OCI-LY1 (cell line): ENCODE measurements at regions not wholly inside any gene's neighbourhood (a gene's known extent, or its start where the extent isn't known, plus 50 kb on each side); places are given as distances from the start of the nearest gene placed in this dataset.

Source experiments
- H2AFZ ChIP-seq: fragments of 200-600 bp; sonication (generic), shearing (Covaris generic); 2 replicates; pipeline ENCODE4 v1.6.0; 2014; ENCODE audit warnings: antibody characterized with exemption, mild to moderate bottlenecking, low read length
- H3F3A ChIP-seq: fragments of 200-600 bp; sonication (generic), shearing (Covaris generic); 2 replicates; pipeline ENCODE4 v1.6.0; 2014; ENCODE audit warnings: mild to moderate bottlenecking, antibody characterized with exemption, low read length, moderate library complexity; ENCODE audit not compliant: insufficient read depth
- H3K27ac ChIP-seq: fragments of 200-600 bp; sonication (generic); 2 replicates; pipeline ENCODE4 v1.5.1; 2014; ENCODE audit warnings: low read length, mixed run types, mild to moderate bottlenecking, low read depth; ENCODE audit not compliant: poor library complexity, severe bottlenecking
- H3K27me3 ChIP-seq: fragments of 200-600 bp; sonication (generic); 2 replicates; pipeline ENCODE4 v1.6.0; 2014; ENCODE audit warnings: antibody characterized with exemption, mild to moderate bottlenecking, low read length, moderate library complexity; ENCODE audit not compliant: insufficient read depth
- H3K36me3 ChIP-seq: fragments of 200-600 bp; sonication (generic); 2 replicates; pipeline ENCODE4 v1.6.1; 2014; ENCODE audit warnings: mild to moderate bottlenecking, antibody characterized with exemption, low read length, moderate library complexity, mixed read lengths; ENCODE audit not compliant: insufficient read depth
- H3K4me1 ChIP-seq: fragments of 200-600 bp; sonication (generic); 2 replicates; pipeline ENCODE4 v1.5.1; 2014; ENCODE audit warnings: mild to moderate bottlenecking, low read length, moderate library complexity; ENCODE audit not compliant: insufficient read depth, severe bottlenecking
- H3K4me2 ChIP-seq: fragments of 200-600 bp; sonication (generic), shearing (Covaris generic); 2 replicates; pipeline ENCODE4 v1.6.1; 2014; ENCODE audit warnings: low read length
- H3K4me3 ChIP-seq: fragments of 200-600 bp; sonication (generic); 2 replicates; pipeline ENCODE4 v1.5.1; 2014; ENCODE audit warnings: low read length, low read depth, mild to moderate bottlenecking, mixed read lengths; ENCODE audit not compliant: poor library complexity, severe bottlenecking
- H3K79me2 ChIP-seq: fragments of 200-600 bp; shearing (Covaris generic); 2 replicates; pipeline ENCODE4 v1.6.1; 2016; ENCODE audit warnings: mixed run types, low read length, mixed read lengths; ENCODE audit not compliant: insufficient read depth
- H3K9ac ChIP-seq: fragments of 200-600 bp; sonication (generic), shearing (Covaris generic); 2 replicates; pipeline ENCODE4 v1.6.1; 2014; ENCODE audit warnings: mild to moderate bottlenecking, low read length, mixed read lengths
- H3K9me2 ChIP-seq: fragments of 200-600 bp; sonication (generic), shearing (Covaris generic); 2 replicates; pipeline ENCODE4 v1.6.1; 2014; ENCODE audit warnings: low read depth, mild to moderate bottlenecking, low read length, mixed read lengths
- H3K9me3 ChIP-seq: fragments of 200-600 bp; shearing (Covaris generic); 2 replicates; pipeline ENCODE4 v1.6.1; 2014; ENCODE audit warnings: low read length, mixed read lengths
- H4K20me1 ChIP-seq: fragments of 200-600 bp; sonication (generic), shearing (Covaris generic); 2 replicates; pipeline ENCODE4 v1.6.0; 2016; ENCODE audit warnings: mild to moderate bottlenecking, low read length; ENCODE audit not compliant: insufficient read depth
- CTCF ChIP-seq: fragments of 200-600 bp; sonication (generic), shearing (Covaris generic); IDR thresholded peaks from 2 replicates; pipeline ENCODE4 v1.5.1; 2017; ENCODE audit warnings: mild to moderate bottlenecking, antibody characterized with exemption, low read length, moderate library complexity, mixed read lengths
- EZH2 ChIP-seq: fragments of 200-600 bp; sonication (generic), shearing (Covaris generic); IDR thresholded peaks from 2 replicates; pipeline ENCODE4 v1.8.0; 2017; ENCODE audit warnings: borderline replicate concordance, mixed run types, mild to moderate bottlenecking, antibody characterized with exemption, low read length, moderate library complexity, mixed read lengths

- H3K27ac ChIP-seq, result no peak overlapping the region
- no peak overlapping the region for H3K9ac ChIP-seq
- no peaks in the 10 kb centered on the region for H3K9me3 ChIP-seq
- H2AFZ ChIP-seq, result no peak overlapping the region
- TF ChIP-seq EZH2 (no peak), CTCF (no peak)
- no peaks in the 10 kb centered on the region for H3K36me3 ChIP-seq
- no peaks in the 10 kb centered on the region for H3F3A ChIP-seq
- no peaks in the 10 kb centered on the region for H3K27me3 ChIP-seq
- H3K4me2 ChIP-seq, result no peak overlapping the region
- no peaks in the 10 kb centered on the region for H3K79me2 ChIP-seq
- H3K4me3 ChIP-seq, result no peak overlapping the region
- no peaks in the 10 kb centered on the region for H3K9me2 ChIP-seq
- no peaks in the 10 kb centered on the region for H4K20me1 ChIP-seq
- H3K4me1 ChIP-seq, result no peaks in the 10 kb centered on the region
These were observed 132.0 kb upstream of the ATP6AP2 start for GRCh38 chrX:40448793-40449192.

- TF ChIP-seq CTCF, result no peak
- no peak for TF ChIP-seq EZH2
- Histone ChIP-seq H3K79me2 (no peaks in the 10 kb centered on the region), H3K27ac (no peak overlapping the region), H2AFZ (no peak overlapping the region), H3F3A (no peaks in the 10 kb centered on the region), H4K20me1 (no peaks in the 10 kb centered on the region), H3K9me2 (no peaks in the 10 kb centered on the region), H3K4me1 (no peaks in the 10 kb centered on the region), H3K36me3 (no peaks in the 10 kb centered on the region), H3K27me3 (no peaks in the 10 kb centered on the region), H3K9me3 (no peaks in the 10 kb centered on the region), H3K4me2 (no peak overlapping the region), H3K4me3 (no peak overlapping the region), H3K9ac (no peak overlapping the region)
These were observed 133.8 kb upstream of the ATP6AP2 start for GRCh38 chrX:40446921-40447320.

- Histone ChIP-seq H4K20me1 (no peaks in the 10 kb centered on the region), H3F3A (no peaks in the 10 kb centered on the region), H3K36me3 (no peaks in the 10 kb centered on the region), H3K9me2 (no peaks in the 10 kb centered on the region), H3K27ac (no peak overlapping the region), H3K9me3 (no peaks in the 10 kb centered on the region), H3K9ac (no peak overlapping the region), H3K4me2 (no peak overlapping the region), H3K4me3 (no peak overlapping the region), H3K79me2 (no peaks in the 10 kb centered on the region), H2AFZ (no peak overlapping the region), H3K27me3 (no peaks in the 10 kb centered on the region), H3K4me1 (no peaks in the 10 kb centered on the region)
- TF ChIP-seq CTCF, result no peak
- TF ChIP-seq EZH2, result no peak
These were observed 135.1 kb upstream of the ATP6AP2 start for GRCh38 chrX:40445691-40446090.
